Pancreas (tissue), 10 donors: ENCODE measurements at regions not wholly inside any gene's neighbourhood (a gene's known extent, or its start where the extent isn't known, plus 50 kb on each side); places are given as distances from the start of the nearest gene placed in this dataset.

ENCODE experiments used
- ATAC-seq, 4 donors: fragments of 200-7000 bp; cut with Tn5 transposase; one replicate each; pipeline versions ENCODE4 v1.8.0 to v1.9.1; 2020; ENCODE audit warnings: mild to moderate bottlenecking in 4 of 4, moderate library complexity in 4 of 4
- DNase-seq, 6 donors: peaks; one replicate each; pipeline ENCODE4 v3.0.0-alpha.2; 2020
- FAIRE-seq: peaks from 2 replicates; lab custom pipeline; 2012; peaks lifted over from hg19 to GRCh38; lab: Jason Lieb, UNC
- H3K27ac ChIP-seq, 4 donors: fragments of 200-600 bp; sonication (generic); 1 replicate in 3 of 4; 2 replicates in 1 of 4; pipeline versions ENCODE4 v1.5.0 to v1.8.0; 2020
- H3K27me3 ChIP-seq, 4 donors: fragments of 200-600 bp; one replicate each; pipeline ENCODE4 v1.8.0; 2021
- H3K36me3 ChIP-seq, 3 donors: fragments of 200-600 bp; sonication (generic) in 1 of 3; one replicate each; pipeline versions ENCODE4 v1.5.0 to v1.8.0; 2020 to 2021
- H3K4me1 ChIP-seq, 3 donors: fragments of 200-600 bp; one replicate each; pipeline ENCODE4 v1.8.0; 2021
- H3K4me3 ChIP-seq, 4 donors: fragments of 200-600 bp; sonication (generic) in 2 of 4; one replicate each; pipeline versions ENCODE4 v1.5.0 to v1.8.0; 2020 to 2021
- H3K9me3 ChIP-seq, 4 donors: fragments of 200-600 bp; one replicate each; pipeline ENCODE4 v1.8.0; 2021
- CTCF ChIP-seq, 4 donors: fragments of 200-600 bp; sonication (generic) in 3 of 4; IDR thresholded peaks; one replicate each; pipeline versions ENCODE4 v1.5.0 to v1.8.0; 2021; ENCODE audit warnings: antibody characterized with exemption in 4 of 4
- WGBS, 2 donors: extraction: QIAGEN DNeasy Blood & Tissue Kit; methylation state at CpG; one replicate each; pipeline ENCODE4 v1.1.7; 2013; 5-methylcytosine and 5-hydroxymethylcytosine counted together
- intact Hi-C, 3 donors: fragments of 100-400 bp; cut with DNase I; formaldehyde crosslinking; loops; one replicate each; pipeline versions ENCODE4 v1.11.1 to v1.14.2; 2022
- donor health status: healthy with polysubstance abuse.
- donor health status: DM: no; HTN: no; CAD: no; lungs with moderate emphysema.
- donor health status: DM: no; HTN: no; CAD: no.
- donor health status: control.
- donor health status: control.
- donor health status: Bipolar disorder and iron deficiency.
- donor health status: DM: yes; HTN: yes; CAD: no.
- donor health status: DM: no; HTN: no; CAD: no.
- donor health status: DM: no; HTN: no; CAD: no.
- donor health status: DM: yes; HTN: yes; CAD: no.

GRCh38 chr7:142618655-142619351, 130.5 kb upstream of the PRSS1 start:
- no peak overlapping the region for H3K27ac ChIP-seq
- FAIRE-seq (no peak), ATAC-seq (no peak), DNase-seq (no peak)
- H3K4me1 ChIP-seq = no peaks in the 10 kb centered on the region
- intact Hi-C loops = no loop called here
- no peaks in the 10 kb centered on the region for H3K36me3 ChIP-seq
- no peaks in the 10 kb centered on the region for H3K9me3 ChIP-seq
- no peak for TF ChIP-seq CTCF (IDR thresholded peaks at IDR 0.05)
- no peaks in the 10 kb centered on the region for H3K27me3 ChIP-seq
- WGBS, 2 donors = 79 to 83% methylated on average over 8 to 9 of the region's 9 CpGs
- no peak overlapping the region for H3K4me3 ChIP-seq

GRCh38 chr7:142616842-142617241, 132.4 kb upstream of the PRSS1 start:
- FAIRE-seq (no peak), ATAC-seq (no peak), DNase-seq (no peak)
- intact Hi-C loops = no loop called here
- no peak overlapping the region for H3K27ac ChIP-seq
- no peaks in the 10 kb centered on the region for H3K27me3 ChIP-seq
- no peaks in the 10 kb centered on the region for H3K4me1 ChIP-seq
- H3K9me3 ChIP-seq = no peaks in the 10 kb centered on the region
- H3K4me3 ChIP-seq = no peak overlapping the region
- 82 to 85% methylated on average over 2 of the region's 2 CpGs for WGBS, 2 donors
- H3K36me3 ChIP-seq = no peaks in the 10 kb centered on the region
- TF ChIP-seq CTCF (IDR thresholded peaks at IDR 0.05) = no peak

GRCh38 chr7:142616121-142616643, 133.1 kb upstream of the PRSS1 start:
- H3K4me1 ChIP-seq = no peaks in the 10 kb centered on the region
- intact Hi-C loops = no loop called here
- no peak overlapping the region for H3K4me3 ChIP-seq
- no peak for DNase-seq
- FAIRE-seq = no peak
- no peaks in the 10 kb centered on the region for H3K36me3 ChIP-seq
- no peaks in the 10 kb centered on the region for H3K9me3 ChIP-seq
- H3K27ac ChIP-seq = no peak overlapping the region
- H3K27me3 ChIP-seq = no peaks in the 10 kb centered on the region
- ATAC-seq = no peak
- 76 to 81% methylated on average over 11 of the region's 11 CpGs for WGBS, 2 donors
- TF ChIP-seq CTCF (IDR thresholded peaks at IDR 0.05) = no peak

- WGBS, 2 donors = 80 to 81% methylated on average over 5 of the region's 5 CpGs
- H3K9me3 ChIP-seq = no peaks in the 10 kb centered on the region
- H3K4me3 ChIP-seq = no peak overlapping the region
- no peak for FAIRE-seq
- ATAC-seq = no peak
- no peak for TF ChIP-seq CTCF (IDR thresholded peaks at IDR 0.05)
- H3K36me3 ChIP-seq = no peaks in the 10 kb centered on the region
- intact Hi-C loops = no loop called here
- H3K27ac ChIP-seq = no peak overlapping the region
- no peak for DNase-seq
- no peaks in the 10 kb centered on the region for H3K4me1 ChIP-seq
- no peaks in the 10 kb centered on the region for H3K27me3 ChIP-seq
Measured at GRCh38 chr7:142615508-142615907, 133.8 kb upstream of the PRSS1 start.

- WGBS, 2 donors = 93 to 98% methylated on average over 2 of the region's 2 CpGs
- TF ChIP-seq CTCF (IDR thresholded peaks at IDR 0.05) = no peak
- Histone ChIP-seq H3K36me3 (no peaks in the 10 kb centered on the region), H3K9me3 (no peaks in the 10 kb centered on the region), H3K27ac (no peak overlapping the region), H3K4me1 (no peaks in the 10 kb centered on the region), H3K27me3 (no peaks in the 10 kb centered on the region), H3K4me3 (no peak overlapping the region)
- intact Hi-C loops = no loop called here
- no peak for FAIRE-seq
- no peak for ATAC-seq
- no peak for DNase-seq
Measured at GRCh38 chr7:142614116-142614515, 135.2 kb upstream of the PRSS1 start.
